HEK293T (cell line): ENCODE measurements at regions not wholly inside any gene's neighbourhood (a gene's known extent, or its start where the extent isn't known, plus 50 kb on each side); places are given as distances from the start of the nearest gene placed in this dataset.
A peak's percentile ranks its signal among the peaks of the same experiment; 100 is the strongest.
"Not testable (repeated sequence)": the region's sequence is repeated elsewhere in the genome, so short reads cannot be mapped to it uniquely, and the experiment has no call there.

Experiments used
- CTCF ChIA-PET: fragments of 350-600 bp; formaldehyde crosslinking; extraction: SDS; loops from one replicate; lab custom pipeline; 2021; ENCODE audit warnings: antibody characterized with exemption, inconsistent platforms; lab: Yijun Ruan, JAX
- POLR2A ChIA-PET: fragments of 350-600 bp; formaldehyde crosslinking; extraction: SDS; loops from one replicate; lab custom pipeline; 2020; ENCODE audit warnings: antibody characterized with exemption, inconsistent platforms; lab: Yijun Ruan, JAX
- DNase-seq: peaks from one replicate; pipeline ENCODE4 v3.0.0; 2012; ENCODE audit warnings: mixed read lengths; ENCODE audit errors: extremely low spot score
- ARNT ChIP-seq: fragments of 450-650 bp; IDR thresholded peaks from 2 replicates; pipeline ENCODE4 v1.6.1; 2017; ENCODE audit warnings: mild to moderate bottlenecking
- BHLHE40 ChIP-seq: fragments of 450-650 bp; IDR thresholded peaks from 2 replicates; pipeline ENCODE4 v1.6.1; 2016; ENCODE audit warnings: mild to moderate bottlenecking, moderate library complexity, borderline replicate concordance
- CTBP1 ChIP-seq: fragments of 450-650 bp; IDR thresholded peaks from 2 replicates; pipeline ENCODE4 v1.6.1; 2016; ENCODE audit warnings: borderline replicate concordance
- ELF4 ChIP-seq: fragments of 450-650 bp; IDR thresholded peaks from 2 replicates; pipeline ENCODE4 v1.6.1; 2017; ENCODE audit warnings: antibody characterized with exemption
- FOXA1 ChIP-seq: fragments of 450-650 bp; IDR thresholded peaks from 2 replicates; pipeline ENCODE4 v1.6.1; 2016; ENCODE audit warnings: mild to moderate bottlenecking
- FOXK2 ChIP-seq: fragments of 450-650 bp; IDR thresholded peaks from 2 replicates; pipeline ENCODE4 v1.6.1; 2016; ENCODE audit warnings: mild to moderate bottlenecking
- FOXM1 ChIP-seq: fragments of 450-650 bp; IDR thresholded peaks from 2 replicates; pipeline ENCODE4 v1.6.1; 2017; ENCODE audit warnings: mild to moderate bottlenecking, borderline replicate concordance
- HDGF ChIP-seq: fragments of 450-650 bp; IDR thresholded peaks from 2 replicates; pipeline ENCODE4 v1.6.1; 2017; ENCODE audit warnings: antibody characterized with exemption, borderline replicate concordance
- L3MBTL2 ChIP-seq: fragments of 450-650 bp; conservative IDR thresholded peaks from 2 replicates; pipeline ENCODE4 v1.6.1; 2016; ENCODE audit warnings: mild to moderate bottlenecking
- LEF1 ChIP-seq: fragments of 450-650 bp; IDR thresholded peaks from 2 replicates; pipeline ENCODE4 v1.6.1; 2017; ENCODE audit warnings: mild to moderate bottlenecking, borderline replicate concordance
- NFRKB ChIP-seq: fragments of 450-650 bp; IDR thresholded peaks from 2 replicates; pipeline ENCODE4 v1.6.1; 2016; ENCODE audit warnings: mild to moderate bottlenecking, moderate library complexity
- SP1 ChIP-seq: fragments of 450-650 bp; IDR thresholded peaks from 2 replicates; pipeline ENCODE4 v1.6.1; 2017
- SUZ12 ChIP-seq: fragments of 450-650 bp; IDR thresholded peaks from 2 replicates; pipeline ENCODE4 v1.6.1; 2016; ENCODE audit warnings: mild to moderate bottlenecking
- TARDBP ChIP-seq: fragments of 450-650 bp; IDR thresholded peaks from 2 replicates; pipeline ENCODE4 v1.6.1; 2016
- ZNF384 ChIP-seq: fragments of 450-650 bp; IDR thresholded peaks from 2 replicates; pipeline ENCODE4 v1.6.1; 2016
- TF ChIP-seq, protein P1 (sequence below): fragments of 450-650 bp; IDR thresholded peaks from 2 replicates; pipeline ENCODE4 v1.6.1; 2016

DNA sequence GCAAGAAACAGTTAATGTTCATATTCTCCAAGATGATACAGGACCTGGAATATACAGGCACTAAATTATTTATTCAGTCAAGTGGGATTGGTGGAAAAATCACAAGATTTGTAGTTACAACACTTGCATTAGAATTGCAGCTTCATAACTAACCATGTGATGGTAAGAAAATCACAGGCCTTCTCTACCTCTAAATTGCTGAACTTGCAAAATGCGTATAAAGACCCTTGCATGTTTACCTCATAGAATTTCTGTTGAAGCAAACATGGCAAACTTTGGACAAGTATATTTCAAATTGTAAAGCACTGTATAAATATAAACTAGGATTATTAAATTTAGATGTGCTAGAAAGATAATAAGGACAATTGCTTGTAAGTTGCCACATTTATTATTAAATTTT is 215.1 kb downstream of the TMA16 start:
- TF ChIP-seq SP1 (no peak), SUZ12 (no peak), FOXK2 (no peak), FOXM1 (no peak)
- TF ChIP-seq, protein P1, sequence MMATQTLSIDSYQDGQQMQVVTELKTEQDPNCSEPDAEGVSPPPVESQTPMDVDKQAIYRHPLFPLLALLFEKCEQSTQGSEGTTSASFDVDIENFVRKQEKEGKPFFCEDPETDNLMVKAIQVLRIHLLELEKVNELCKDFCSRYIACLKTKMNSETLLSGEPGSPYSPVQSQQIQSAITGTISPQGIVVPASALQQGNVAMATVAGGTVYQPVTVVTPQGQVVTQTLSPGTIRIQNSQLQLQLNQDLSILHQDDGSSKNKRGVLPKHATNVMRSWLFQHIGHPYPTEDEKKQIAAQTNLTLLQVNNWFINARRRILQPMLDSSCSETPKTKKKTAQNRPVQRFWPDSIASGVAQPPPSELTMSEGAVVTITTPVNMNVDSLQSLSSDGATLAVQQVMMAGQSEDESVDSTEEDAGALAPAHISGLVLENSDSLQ, result no peak
- CTCF ChIA-PET, result no interaction called here

DNA sequence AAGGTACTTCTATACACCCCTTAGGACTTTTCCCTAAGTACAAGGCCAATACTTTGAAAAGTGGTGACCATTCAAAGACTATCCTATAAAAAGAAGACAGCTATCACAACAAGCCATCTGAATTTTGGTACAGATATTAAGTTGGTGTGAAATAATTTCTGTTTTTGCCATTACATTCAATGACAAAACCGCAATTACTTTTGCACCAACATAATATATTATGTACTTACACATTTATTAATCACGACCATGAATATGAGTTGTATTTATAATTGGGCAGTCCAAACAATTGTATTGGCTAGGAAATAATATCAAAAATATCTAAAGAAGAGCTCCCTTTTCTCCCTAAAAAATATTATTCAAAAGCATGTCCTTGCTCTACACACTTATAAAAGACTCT is 215.7 kb downstream of the TMA16 start:
- ChIA-PET POLR2A (no interaction called here), CTCF (no interaction called here)
- TF ChIP-seq, protein P1, result no peak
- peak; percentile 88 for TF ChIP-seq ELF4
- TF ChIP-seq SP1, result no peak
- TF ChIP-seq CTBP1, result no peak
- no peak for TF ChIP-seq FOXA1
- DNase-seq, result no peak

More for the DNA sequence above, 215.1 kb downstream of the TMA16 start:
- DNase-seq, result no peak
- POLR2A ChIA-PET, result no interaction called here

DNA sequence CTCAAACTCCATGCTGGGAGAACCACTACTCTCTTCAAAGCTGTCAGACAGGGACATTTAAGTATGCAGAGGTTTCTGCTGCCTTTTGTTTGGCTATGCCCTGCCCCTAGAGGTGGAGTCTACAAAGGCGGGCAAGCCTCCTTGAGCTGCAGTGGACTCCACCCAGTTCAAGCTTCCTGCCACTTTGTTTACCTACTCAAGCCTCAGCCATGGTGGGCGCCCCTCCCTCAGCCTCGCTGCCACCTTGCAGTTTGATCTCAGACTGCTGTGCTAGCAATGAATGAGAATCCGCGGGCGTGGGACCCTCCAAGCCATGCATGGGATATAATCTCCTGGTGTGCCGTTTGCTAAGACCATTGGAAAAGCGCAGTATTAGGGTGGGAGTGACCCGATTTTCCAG is 230.0 kb downstream of the TMA16 start:
- CTCF ChIA-PET, POLR2A ChIA-PET, DNase-seq: not testable (repeated sequence)

DNA sequence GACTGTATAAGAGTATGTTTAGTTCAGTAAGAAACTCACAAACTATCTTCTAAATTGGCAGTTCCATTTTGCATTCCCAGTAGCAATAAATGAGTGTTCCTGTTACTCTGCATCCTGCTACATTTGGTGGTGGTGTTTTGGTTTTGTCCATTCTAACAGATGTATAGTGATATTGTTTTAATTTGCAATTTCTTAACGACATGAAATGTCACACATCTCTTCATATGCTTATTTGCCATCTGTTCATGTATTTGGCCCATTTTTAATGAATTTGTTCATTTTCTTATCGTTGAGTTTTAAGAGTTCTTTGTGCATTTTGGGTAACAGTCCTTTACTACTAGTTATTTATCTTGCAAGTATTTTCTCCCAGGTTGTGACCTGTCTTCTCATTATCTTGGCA is 232.2 kb downstream of the TMA16 start:
- ChIA-PET CTCF (no interaction called here), POLR2A (no interaction called here)
- no peak for DNase-seq

DNA sequence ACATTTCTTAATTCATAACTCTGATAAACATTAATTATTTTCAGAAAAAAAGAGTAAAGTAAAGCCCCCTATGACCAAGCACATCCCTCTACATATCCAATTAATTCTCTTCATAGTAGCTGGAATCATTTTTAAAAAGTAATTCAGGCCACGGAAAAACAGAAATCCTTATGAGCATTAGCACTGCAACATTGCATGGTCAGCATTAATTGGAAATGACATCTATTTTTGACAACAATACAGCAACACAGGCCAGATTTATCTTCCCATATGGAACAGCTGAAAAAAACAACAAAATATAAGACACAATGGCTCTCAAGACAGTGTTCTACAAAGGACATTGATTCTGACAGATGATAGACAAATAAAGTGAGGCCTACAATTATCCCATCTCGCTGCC is 236.6 kb downstream of the TMA16 start:
- ChIA-PET CTCF (no interaction called here), POLR2A (no interaction called here)
- no peak for TF ChIP-seq FOXA1
- no peak for TF ChIP-seq TARDBP
- no peak for TF ChIP-seq SP1
- TF ChIP-seq, protein P1, result no peak
- no peak for TF ChIP-seq ELF4
- no peak for TF ChIP-seq BHLHE40
- TF ChIP-seq SUZ12, result no peak
- TF ChIP-seq L3MBTL2, result no peak
- TF ChIP-seq LEF1, result no peak
- no peak for TF ChIP-seq FOXK2
- TF ChIP-seq FOXM1, result no peak
- no peak for DNase-seq

More for the DNA sequence above, 232.2 kb downstream of the TMA16 start:
- TF ChIP-seq ZNF384, result no peak
- no peak for TF ChIP-seq SP1
- no peak for TF ChIP-seq NFRKB
- no peak for TF ChIP-seq FOXK2
- TF ChIP-seq LEF1, result no peak
- TF ChIP-seq ARNT, result no peak
- no peak for TF ChIP-seq TARDBP
- TF ChIP-seq SUZ12, result no peak
- TF ChIP-seq HDGF, result no peak
- no peak for TF ChIP-seq BHLHE40
- no peak for TF ChIP-seq FOXA1
- no peak for TF ChIP-seq ELF4
- TF ChIP-seq, protein P1, result no peak
- TF ChIP-seq L3MBTL2, result no peak

DNA sequence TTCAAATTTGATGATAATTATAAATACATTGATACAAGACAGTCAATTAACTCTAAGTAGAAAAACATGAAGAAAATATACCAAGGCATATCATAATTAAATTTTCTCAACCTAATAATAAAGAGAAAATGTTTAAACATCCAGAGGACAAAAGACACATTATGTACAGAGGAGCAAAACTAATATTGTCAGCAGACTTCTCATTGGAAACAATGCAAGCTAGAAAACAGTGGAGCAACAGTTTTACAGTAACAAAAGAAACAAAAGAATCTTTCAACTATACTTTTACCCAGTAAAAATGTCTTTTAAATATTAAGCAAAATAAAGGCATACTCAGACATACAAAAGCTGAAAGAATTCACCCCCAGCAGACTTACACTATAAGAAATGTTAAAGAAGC is 238.0 kb downstream of the TMA16 start:
- TF ChIP-seq NFRKB (no peak), BHLHE40 (no peak), L3MBTL2 (no peak), SP1 (no peak), FOXK2 (no peak), ELF4 (no peak), ARNT (no peak), SUZ12 (no peak), FOXM1 (no peak), FOXA1 (no peak), HDGF (no peak), LEF1 (no peak), CTBP1 (no peak), TARDBP (no peak)
- TF ChIP-seq, protein P1, result no peak
- ChIA-PET CTCF (no interaction called here), POLR2A (no interaction called here)
- no peak for DNase-seq
